Vagina (tissue), 2 donors: ENCODE measurements at regions not wholly inside any gene's neighbourhood (a gene's known extent, or its start where the extent isn't known, plus 50 kb on each side); places are given as distances from the start of the nearest gene placed in this dataset.

Source experiments
- POLR2A ChIP-seq, 2 donors: fragments of 450-650 bp; IDR thresholded peaks; one replicate each; pipeline ENCODE4 v1.6.1; 2017; ENCODE audit warnings: antibody characterized with exemption in 2 of 2, mild to moderate bottlenecking in 2 of 2, moderate library complexity in 2 of 2
- TF ChIP-seq, protein P1 (sequence below), 3 experiments: fragments of 450-650 bp in 2 of 3; fragments of 200-600 bp in 1 of 3; sonication (generic) in 1 of 3; IDR thresholded peaks; one replicate each; pipeline ENCODE4 v1.5.1; 2017 to 2019; ENCODE audit warnings: antibody characterized with exemption in 3 of 3, mild to moderate bottlenecking in 2 of 3, moderate library complexity in 2 of 3

DNA sequence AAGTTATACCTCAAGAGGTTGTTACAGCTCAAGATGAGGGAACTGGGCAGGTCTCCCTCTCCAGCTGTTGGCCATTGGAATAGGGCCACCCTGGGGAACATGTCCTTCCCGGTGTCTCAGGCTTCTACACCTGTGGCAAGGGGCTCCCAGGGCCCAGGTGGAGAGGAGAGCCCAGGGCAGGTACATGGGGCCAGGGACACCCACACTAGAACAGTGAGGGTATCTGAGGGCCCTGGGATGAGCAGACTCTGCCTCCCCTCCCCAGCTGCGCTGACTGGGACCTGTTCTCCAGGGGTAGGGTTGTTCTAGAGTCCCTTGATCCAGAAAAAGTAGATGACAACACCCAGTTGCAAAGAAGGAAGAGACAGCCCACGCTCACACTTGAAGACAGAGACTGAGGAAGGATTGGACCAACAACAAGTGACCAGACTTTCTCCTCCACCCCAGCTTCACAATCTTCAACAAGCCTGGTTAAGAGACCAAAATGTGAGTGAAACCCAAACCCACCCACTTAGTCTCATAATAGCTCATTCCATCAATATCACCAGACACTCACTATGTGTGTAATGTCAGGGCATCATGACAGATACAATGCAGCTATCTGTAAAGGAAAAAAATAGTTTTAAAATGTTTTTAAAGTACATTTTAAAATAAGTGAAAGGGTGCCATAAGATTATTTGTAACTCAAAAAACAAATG is 439.3 kb downstream of the NPHP4 start:
- TF ChIP-seq, protein P1, sequence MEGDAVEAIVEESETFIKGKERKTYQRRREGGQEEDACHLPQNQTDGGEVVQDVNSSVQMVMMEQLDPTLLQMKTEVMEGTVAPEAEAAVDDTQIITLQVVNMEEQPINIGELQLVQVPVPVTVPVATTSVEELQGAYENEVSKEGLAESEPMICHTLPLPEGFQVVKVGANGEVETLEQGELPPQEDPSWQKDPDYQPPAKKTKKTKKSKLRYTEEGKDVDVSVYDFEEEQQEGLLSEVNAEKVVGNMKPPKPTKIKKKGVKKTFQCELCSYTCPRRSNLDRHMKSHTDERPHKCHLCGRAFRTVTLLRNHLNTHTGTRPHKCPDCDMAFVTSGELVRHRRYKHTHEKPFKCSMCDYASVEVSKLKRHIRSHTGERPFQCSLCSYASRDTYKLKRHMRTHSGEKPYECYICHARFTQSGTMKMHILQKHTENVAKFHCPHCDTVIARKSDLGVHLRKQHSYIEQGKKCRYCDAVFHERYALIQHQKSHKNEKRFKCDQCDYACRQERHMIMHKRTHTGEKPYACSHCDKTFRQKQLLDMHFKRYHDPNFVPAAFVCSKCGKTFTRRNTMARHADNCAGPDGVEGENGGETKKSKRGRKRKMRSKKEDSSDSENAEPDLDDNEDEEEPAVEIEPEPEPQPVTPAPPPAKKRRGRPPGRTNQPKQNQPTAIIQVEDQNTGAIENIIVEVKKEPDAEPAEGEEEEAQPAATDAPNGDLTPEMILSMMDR (IDR thresholded peaks at IDR 0.05) = no peak
- TF ChIP-seq POLR2A (IDR thresholded peaks at IDR 0.05) = no peak
